H9 (cell line): ENCODE measurements at regions not wholly inside any gene's neighbourhood (a gene's known extent, or its start where the extent isn't known, plus 50 kb on each side); places are given as distances from the start of the nearest gene placed in this dataset.

Experiments
- DNase-seq: peaks from one replicate; pipeline ENCODE4 v3.0.0-alpha.2; 2017
- H2AFZ ChIP-seq: one replicate; pipeline ENCODE4 v1.6.1; 2013; ENCODE audit warnings: mild to moderate bottlenecking, low read length, control low read depth, moderate library complexity
- H2AK5ac ChIP-seq: 2 replicates; pipeline ENCODE4 v1.6.1; 2013; ENCODE audit warnings: low read length, control low read depth, mixed read lengths; ENCODE audit not compliant: insufficient read length
- H2BK120ac ChIP-seq: one replicate; pipeline ENCODE4 v1.6.1; 2013; ENCODE audit warnings: low read depth, mild to moderate bottlenecking, low read length, control low read depth, inconsistent platforms; ENCODE audit not compliant: poor library complexity, severe bottlenecking
- H2BK12ac ChIP-seq: 2 replicates; pipeline ENCODE4 v1.6.1; 2013; ENCODE audit warnings: low read length, control low read depth, mixed read lengths, low read depth; ENCODE audit not compliant: insufficient read length
- H2BK15ac ChIP-seq: 2 replicates; pipeline ENCODE4 v1.6.1; 2013; ENCODE audit warnings: low read depth, low read length, control low read depth
- H2BK20ac ChIP-seq: one replicate; pipeline ENCODE4 v1.6.1; 2013; ENCODE audit warnings: low read depth, mild to moderate bottlenecking, low read length, control low read depth, inconsistent platforms; ENCODE audit not compliant: poor library complexity, severe bottlenecking
- H2BK5ac ChIP-seq: 2 replicates; pipeline ENCODE4 v1.6.1; 2013; ENCODE audit warnings: low read length, control low read depth, mixed read lengths; ENCODE audit not compliant: insufficient read length
- H3K14ac ChIP-seq: 2 replicates; pipeline ENCODE4 v1.6.1; 2013; ENCODE audit warnings: low read length, control low read depth; ENCODE audit not compliant: insufficient read depth
- H3K18ac ChIP-seq: 2 replicates; pipeline ENCODE4 v1.6.1; 2013; ENCODE audit warnings: low read depth, mild to moderate bottlenecking, mixed read lengths, low read length, control low read depth; ENCODE audit not compliant: insufficient read length
- H3K23ac ChIP-seq: 2 replicates; pipeline ENCODE4 v1.6.1; 2013; ENCODE audit warnings: low read length, control low read depth, mixed read lengths, low read depth; ENCODE audit not compliant: insufficient read length
- H3K23me2 ChIP-seq: 2 replicates; pipeline ENCODE4 v1.6.1; 2013; ENCODE audit warnings: low read depth, mild to moderate bottlenecking, mixed read lengths, low read length, control low read depth; ENCODE audit not compliant: insufficient read length, poor library complexity, severe bottlenecking
- H3K27ac ChIP-seq: 2 replicates; pipeline ENCODE4 v1.5.1; 2013; ENCODE audit warnings: low read length, control low read depth, mixed read lengths, low read depth; ENCODE audit not compliant: insufficient read length
- H3K27me3 ChIP-seq: 2 replicates; pipeline ENCODE4 v1.6.1; 2013; ENCODE audit warnings: low read length, control low read depth, inconsistent platforms; ENCODE audit not compliant: insufficient read depth
- H3K4ac ChIP-seq: 2 replicates; pipeline ENCODE4 v1.6.1; 2013; ENCODE audit warnings: low read depth, mild to moderate bottlenecking, control low read depth, inconsistent platforms, low read length, moderate library complexity
- H3K4me1 ChIP-seq: 2 replicates; pipeline ENCODE4 v1.6.1; 2013; ENCODE audit warnings: low read length, control low read depth, inconsistent platforms; ENCODE audit not compliant: insufficient read depth
- H3K4me2 ChIP-seq: 2 replicates; pipeline ENCODE4 v1.6.1; 2013; ENCODE audit warnings: low read length, control low read depth, mixed read lengths; ENCODE audit not compliant: insufficient read length, insufficient read depth
- H3K56ac ChIP-seq: 2 replicates; pipeline ENCODE4 v1.6.1; 2013; ENCODE audit warnings: low read depth, mild to moderate bottlenecking, mixed read lengths, low read length, control low read depth; ENCODE audit not compliant: insufficient read length
- H3K79me1 ChIP-seq: 2 replicates; pipeline ENCODE4 v1.6.1; 2013; ENCODE audit warnings: low read depth, mild to moderate bottlenecking, moderate library complexity, low read length, control low read depth, inconsistent platforms; ENCODE audit not compliant: insufficient read depth, poor library complexity, severe bottlenecking
- H3K79me2 ChIP-seq: 2 replicates; pipeline ENCODE4 v1.6.1; 2013; ENCODE audit warnings: low read length, control low read depth, inconsistent platforms; ENCODE audit not compliant: insufficient read depth
- H3K9ac ChIP-seq: 2 replicates; pipeline ENCODE4 v1.6.1; 2013; ENCODE audit warnings: low read length, control low read depth, mixed read lengths; ENCODE audit not compliant: insufficient read length; ENCODE audit errors: extremely low read depth
- H3K9me3 ChIP-seq: one replicate; pipeline ENCODE4 v1.6.1; 2013; ENCODE audit warnings: low read depth, low read length, inconsistent platforms; ENCODE audit not compliant: control insufficient read depth
- H3T11ph ChIP-seq: one replicate; pipeline ENCODE4 v1.6.1; 2013; ENCODE audit warnings: mild to moderate bottlenecking, low read length, control low read depth, inconsistent platforms
- H4K20me1 ChIP-seq: one replicate; pipeline ENCODE4 v1.6.1; 2013; ENCODE audit not compliant: control insufficient read depth, insufficient read length, insufficient read depth
- H4K5ac ChIP-seq: 2 replicates; pipeline ENCODE4 v1.6.1; 2013; ENCODE audit warnings: low read depth, mild to moderate bottlenecking, mixed read lengths, low read length, control low read depth; ENCODE audit not compliant: insufficient read length
- H4K8ac ChIP-seq: replicated peaks from 2 replicates; pipeline ENCODE4 v1.6.1; 2013; ENCODE audit warnings: low read length, control low read depth, mixed read lengths, low read depth; ENCODE audit not compliant: insufficient read length
- H4K91ac ChIP-seq: 2 replicates; pipeline ENCODE4 v1.6.1; 2013; ENCODE audit warnings: low read depth, mild to moderate bottlenecking, moderate library complexity, mixed read lengths, low read length, control low read depth; ENCODE audit not compliant: insufficient read length
- H3K27ac Mint-ChIP-seq, 3 experiments: 2 replicates in 2 of 3; 3 replicates in 1 of 3; pipeline ENCODE4 v1.8.0; 2020 to 2021; ENCODE audit warnings: mixed read lengths in 3 of 3, mild to moderate bottlenecking in 1 of 3, moderate library complexity in 1 of 3
- H3K27me3 Mint-ChIP-seq: 2 replicates; pipeline ENCODE4 v1.8.0; 2021; ENCODE audit warnings: low read depth, mild to moderate bottlenecking, moderate library complexity, mixed read lengths
- H3K36me3 Mint-ChIP-seq, 3 experiments: 2 replicates in 2 of 3; 3 replicates in 1 of 3; pipeline ENCODE4 v1.8.0; 2020 to 2021; ENCODE audit warnings: low read depth in 3 of 3, mixed read lengths in 3 of 3; ENCODE audit not compliant: insufficient read depth in 1 of 3
- H3K4me1 Mint-ChIP-seq, 2 experiments: 2 replicates each; pipeline ENCODE4 v1.8.0; 2020; ENCODE audit warnings: mixed read lengths in 2 of 2
- H3K4me3 Mint-ChIP-seq, 2 experiments: 2 replicates in 1 of 2; 3 replicates in 1 of 2; pipeline ENCODE4 v1.8.0; 2020 to 2021; ENCODE audit warnings: mild to moderate bottlenecking in 2 of 2, mixed read lengths in 2 of 2, moderate library complexity in 1 of 2
- H3K9me3 Mint-ChIP-seq, 2 experiments: 2 replicates in 1 of 2; 3 replicates in 1 of 2; pipeline ENCODE4 v1.8.0; 2020; ENCODE audit warnings: mild to moderate bottlenecking in 2 of 2, mixed read lengths in 2 of 2, moderate library complexity in 1 of 2
- CTCF ChIP-seq: fragments of 200-600 bp; sonication (generic); conservative IDR thresholded peaks from 3 replicates; pipeline ENCODE4 v1.8.0; 2021; ENCODE audit warnings: antibody characterized with exemption, mild to moderate bottlenecking
- WGBS: extraction: QIAGEN DNeasy Blood & Tissue Kit; methylation state at CpG from one replicate; pipeline ENCODE4 v1.1.7; 2013; ENCODE audit warnings: missing lambda C conversion rate, low lambda C conversion rate, mixed read lengths; ENCODE audit not compliant: insufficient read length; ENCODE audit errors: extremely low coverage; 5-methylcytosine and 5-hydroxymethylcytosine counted together

DNA sequence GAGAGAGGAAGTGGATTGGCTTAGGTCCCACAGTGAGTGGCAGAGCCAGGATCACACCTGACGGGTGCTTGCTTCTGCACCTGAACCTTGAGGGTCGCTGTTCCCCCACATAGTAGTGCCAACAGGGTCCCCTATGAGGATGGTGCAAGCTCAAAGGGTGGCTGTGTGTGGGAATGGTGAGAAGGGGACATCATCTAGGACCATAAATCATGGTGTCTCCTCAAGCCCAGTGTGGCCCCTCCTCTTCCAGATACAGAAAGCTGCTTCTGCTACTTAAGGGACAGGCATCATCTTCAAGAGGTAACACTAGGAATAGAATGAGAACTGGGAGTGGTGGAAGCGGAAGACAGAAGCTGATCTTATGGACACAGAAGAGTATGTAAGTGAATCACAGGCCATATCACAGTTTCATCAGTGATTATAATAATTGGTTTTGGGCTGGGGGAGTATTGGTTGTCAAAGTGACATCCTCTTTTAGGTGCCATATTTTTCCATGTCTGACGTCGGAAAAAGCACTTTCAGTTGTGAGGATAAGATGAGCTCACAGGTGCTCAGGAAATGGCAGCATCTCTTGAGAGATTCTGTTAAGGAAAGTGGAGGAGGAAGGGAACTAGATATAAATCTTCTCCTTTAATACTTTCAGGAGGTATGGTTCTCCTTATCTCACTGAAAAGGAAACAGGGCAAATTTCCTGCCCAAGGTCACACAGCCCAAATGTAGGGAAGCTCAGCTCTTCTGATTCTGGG, 83.2 kb upstream of the HNF1B start:
- H3K18ac ChIP-seq: no peak overlapping the region
- no peak overlapping the region for H3K23ac ChIP-seq
- no peak overlapping the region for H3K56ac ChIP-seq
- no peak overlapping the region for H3K27ac ChIP-seq
- H2AK5ac ChIP-seq: no peak overlapping the region
- H2AFZ ChIP-seq: no peak overlapping the region
- H3K14ac ChIP-seq: no peak overlapping the region
- DNase-seq: no peak
- H3K79me1 ChIP-seq: no peaks in the 10 kb centered on the region
- H3K27me3 ChIP-seq: no peaks in the 10 kb centered on the region
- no peaks in the 10 kb centered on the region; the same call in 1 of the 2 replicates for H3K27me3 Mint-ChIP-seq
- TF ChIP-seq CTCF: no peak
- H2BK5ac ChIP-seq: no peak overlapping the region
- H3K9me3 ChIP-seq: no peaks in the 10 kb centered on the region
- no peak overlapping the region for H3T11ph ChIP-seq
- H3K9me3 Mint-ChIP-seq: no peaks in the 10 kb centered on the region
- H2BK12ac ChIP-seq: no peak overlapping the region
- no peak overlapping the region; a peak in 1 of 7 replicates for H3K27ac Mint-ChIP-seq
- H3K4me2 ChIP-seq: no peak overlapping the region
- no peak overlapping the region for H2BK120ac ChIP-seq
- H2BK15ac ChIP-seq: no peak overlapping the region
- H3K4me3 Mint-ChIP-seq: no peak overlapping the region
- H3K23me2 ChIP-seq: no peaks in the 10 kb centered on the region
- no peak overlapping the region for H4K91ac ChIP-seq
- peaks cover 2% of the 10 kb centered on the region; the same call in 1 of the 2 replicates for H3K4me1 ChIP-seq
- no peaks in the 10 kb centered on the region for H3K79me2 ChIP-seq
- H3K9ac ChIP-seq: no peak overlapping the region
- H2BK20ac ChIP-seq: no peak overlapping the region
- no peak overlapping the region for H4K8ac ChIP-seq
- no peak overlapping the region for H3K4ac ChIP-seq
- no peaks in the 10 kb centered on the region for H4K20me1 ChIP-seq
- WGBS: no CpG with 5 or more reads among the region's 5 CpGs
- no peaks in the 10 kb centered on the region for H3K36me3 Mint-ChIP-seq
- no peak overlapping the region for H4K5ac ChIP-seq
- H3K4me1 Mint-ChIP-seq: peaks cover 21 to 26% of the 10 kb centered on the region in 2 experiments
